ENCODE measurements at regions not wholly inside any gene's neighbourhood (a gene's known extent, or its start where the extent isn't known, plus 50 kb on each side); places are given as distances from the start of the nearest gene placed in this dataset.

DNA sequence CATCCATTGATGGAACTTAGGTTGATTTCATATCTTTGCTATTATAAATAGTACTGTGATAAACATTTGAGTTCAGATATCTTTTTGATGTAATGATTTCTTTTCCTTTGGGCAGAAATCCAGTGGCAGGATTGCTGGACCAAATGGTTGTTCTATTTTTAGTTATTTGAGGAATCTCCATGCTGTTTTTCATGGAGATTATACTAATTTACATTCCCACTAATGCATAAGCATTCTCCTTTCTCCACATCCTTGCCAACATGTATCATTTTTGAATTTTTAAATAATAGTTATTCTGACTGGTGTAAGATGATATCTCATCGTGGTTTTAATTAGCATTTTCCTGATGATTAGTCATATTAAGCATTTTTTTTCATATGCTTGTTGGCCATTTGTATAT is 144.0 kb upstream of the SUCLG2 start:
- TF ChIP-seq POLR2AphosphoS5 (IDR thresholded peaks at IDR 0.05) (no peak), POLR2A (IDR thresholded peaks at IDR 0.05) (no peak)
- TF ChIP-seq, protein P1, sequence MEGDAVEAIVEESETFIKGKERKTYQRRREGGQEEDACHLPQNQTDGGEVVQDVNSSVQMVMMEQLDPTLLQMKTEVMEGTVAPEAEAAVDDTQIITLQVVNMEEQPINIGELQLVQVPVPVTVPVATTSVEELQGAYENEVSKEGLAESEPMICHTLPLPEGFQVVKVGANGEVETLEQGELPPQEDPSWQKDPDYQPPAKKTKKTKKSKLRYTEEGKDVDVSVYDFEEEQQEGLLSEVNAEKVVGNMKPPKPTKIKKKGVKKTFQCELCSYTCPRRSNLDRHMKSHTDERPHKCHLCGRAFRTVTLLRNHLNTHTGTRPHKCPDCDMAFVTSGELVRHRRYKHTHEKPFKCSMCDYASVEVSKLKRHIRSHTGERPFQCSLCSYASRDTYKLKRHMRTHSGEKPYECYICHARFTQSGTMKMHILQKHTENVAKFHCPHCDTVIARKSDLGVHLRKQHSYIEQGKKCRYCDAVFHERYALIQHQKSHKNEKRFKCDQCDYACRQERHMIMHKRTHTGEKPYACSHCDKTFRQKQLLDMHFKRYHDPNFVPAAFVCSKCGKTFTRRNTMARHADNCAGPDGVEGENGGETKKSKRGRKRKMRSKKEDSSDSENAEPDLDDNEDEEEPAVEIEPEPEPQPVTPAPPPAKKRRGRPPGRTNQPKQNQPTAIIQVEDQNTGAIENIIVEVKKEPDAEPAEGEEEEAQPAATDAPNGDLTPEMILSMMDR (IDR thresholded peaks at IDR 0.05 in 8 of 11, conservative IDR thresholded peaks at IDR 0.05 in 3 of 11): no peak
- Histone ChIP-seq H3K27ac (no peak overlapping the region), H3K4me1 (no peaks in the 10 kb centered on the region), H3K9me3 (peaks cover 0 to 20% (median 11%) of the 10 kb centered on the region in 8 donors), H3K36me3 (no peaks in the 10 kb centered on the region), H3K4me3 (no peak overlapping the region), H3K27me3 (replicated peaks in 1 of 7) (no peaks in the 10 kb centered on the region)
- intact Hi-C loops (cut with DNase I; ENCODE audit: low total_unique reads): no loop called here
- no peak for DNase-seq
- WGBS, 5 donors: 33 to 73% (median 55%) methylated on average over 1 of the region's 1 CpG

DNA sequence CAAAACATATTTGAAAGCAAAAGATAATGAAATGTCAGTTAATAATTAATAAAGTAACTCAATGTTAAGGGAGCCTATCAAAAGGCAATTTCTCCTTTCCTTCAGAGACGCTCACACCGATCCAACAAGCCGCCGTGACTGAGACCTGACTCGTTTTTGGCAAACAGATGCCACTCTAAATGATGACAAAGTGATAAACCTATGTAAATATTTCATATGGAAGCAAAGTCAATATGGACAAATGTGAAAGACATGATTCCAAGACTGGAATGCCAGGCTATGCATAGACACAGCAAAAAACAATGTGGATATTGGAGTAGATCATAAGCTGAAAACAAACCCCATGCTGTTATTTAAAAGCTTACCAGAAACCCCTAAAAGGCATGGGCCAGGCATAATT is 137.2 kb upstream of the SUCLG2 start:
- no peaks in the 10 kb centered on the region for H3K27me3 ChIP-seq (replicated peaks in 1 of 7)
- no peak for DNase-seq
- H3K27ac ChIP-seq: no peak overlapping the region
- H3K9me3 ChIP-seq: no peaks in the 10 kb centered on the region
- H3K4me3 ChIP-seq: no peak overlapping the region
- intact Hi-C loops (cut with DNase I; ENCODE audit: low total_unique reads): loop anchor here (5.0 kb wide), 1 partner anchor 409 kb away; no protein-coding TSS in a partner anchor
- H3K4me1 ChIP-seq: no peaks in the 10 kb centered on the region
- 76 to 92% (median 86%) methylated on average over 5 of the region's 5 CpGs for WGBS, 5 donors
- H3K36me3 ChIP-seq: no peaks in the 10 kb centered on the region
- no peak for TF ChIP-seq POLR2AphosphoS5 (IDR thresholded peaks at IDR 0.05)
- TF ChIP-seq, protein P1 (IDR thresholded peaks at IDR 0.05 in 8 of 11, conservative IDR thresholded peaks at IDR 0.05 in 3 of 11): no peak
- no peak for TF ChIP-seq POLR2A (IDR thresholded peaks at IDR 0.05)

DNA sequence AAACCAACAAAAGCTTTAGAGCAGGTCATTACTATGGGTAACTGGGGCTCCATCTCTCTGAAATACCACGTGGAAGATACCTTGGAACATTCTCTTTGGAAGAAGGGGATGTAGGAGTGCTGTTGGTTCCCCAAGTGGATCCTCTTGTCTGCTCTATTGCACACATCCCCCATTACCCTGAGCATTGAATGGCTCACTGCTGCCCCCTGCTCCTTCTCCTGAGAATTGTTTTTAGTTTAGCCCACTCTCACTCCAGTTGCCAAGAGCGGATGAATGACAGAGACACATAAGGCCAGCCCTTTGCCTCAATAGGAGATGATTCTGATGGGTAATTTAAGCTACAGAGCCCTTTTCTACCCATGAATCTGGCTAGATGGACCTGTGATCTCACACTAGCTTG is 135.6 kb upstream of the SUCLG2 start:
- no peak overlapping the region for H3K4me3 ChIP-seq
- H3K36me3 ChIP-seq: no peaks in the 10 kb centered on the region
- H3K27me3 ChIP-seq (replicated peaks in 1 of 7): no peaks in the 10 kb centered on the region
- no peak for DNase-seq
- WGBS, 5 donors: 29 to 37% (median 35%) methylated on average over 2 of the region's 2 CpGs
- no peaks in the 10 kb centered on the region for H3K4me1 ChIP-seq
- H3K27ac ChIP-seq: no peak overlapping the region
- intact Hi-C loops (cut with DNase I; ENCODE audit: low total_unique reads): loop anchor here (5.0 kb wide), 1 partner anchor 408 kb away; no protein-coding TSS in a partner anchor
- peaks cover 0 to 9% (median 3%) of the 10 kb centered on the region in 8 donors for H3K9me3 ChIP-seq
- no peak for TF ChIP-seq POLR2A (IDR thresholded peaks at IDR 0.05)
- TF ChIP-seq POLR2AphosphoS5 (IDR thresholded peaks at IDR 0.05): peak in 1 of 3 donors; percentile 35
- TF ChIP-seq, protein P1 (IDR thresholded peaks at IDR 0.05 in 8 of 11, conservative IDR thresholded peaks at IDR 0.05 in 3 of 11): peak; percentile 40 to 85 (median 67)

DNA sequence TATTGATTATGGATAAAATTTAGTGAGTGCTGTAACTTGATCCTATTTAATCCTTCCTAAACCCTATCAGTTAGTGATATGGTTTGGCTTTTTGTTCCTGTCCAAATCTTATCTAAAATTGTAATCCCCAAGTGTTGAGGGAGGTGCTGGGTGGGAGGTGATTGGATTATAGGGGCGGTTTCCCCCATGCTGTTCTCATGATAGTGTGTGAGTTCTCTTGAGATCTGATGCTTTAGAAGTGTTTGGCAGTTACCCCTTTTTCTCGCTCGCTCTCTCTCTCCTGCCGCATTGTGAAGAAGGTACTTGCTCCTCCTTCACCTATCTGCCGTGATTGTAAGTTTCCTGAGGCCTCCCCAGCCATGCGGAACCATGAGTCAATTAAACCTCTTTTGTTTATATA is 134.0 kb upstream of the SUCLG2 start:
- WGBS, 5 donors: 86 to 92% (median 88%) methylated on average over 6 of the region's 6 CpGs
- Histone ChIP-seq H3K4me1 (no peaks in the 10 kb centered on the region), H3K4me3 (no peak overlapping the region), H3K27me3 (replicated peaks in 1 of 7) (no peaks in the 10 kb centered on the region), H3K36me3 (no peaks in the 10 kb centered on the region), H3K9me3 (peaks cover 0 to 13% (median 4%) of the 10 kb centered on the region in 8 donors), H3K27ac (no peak overlapping the region)
- no peak for DNase-seq
- intact Hi-C loops (cut with DNase I; ENCODE audit: low total_unique reads): loop anchor here (5.0 kb wide), 1 partner anchor 676 kb away; no protein-coding TSS in a partner anchor
- no peak for TF ChIP-seq POLR2A (IDR thresholded peaks at IDR 0.05)
- TF ChIP-seq, protein P1 (IDR thresholded peaks at IDR 0.05 in 8 of 11, conservative IDR thresholded peaks at IDR 0.05 in 3 of 11): no peak
- no peak for TF ChIP-seq POLR2AphosphoS5 (IDR thresholded peaks at IDR 0.05)
